Transverse colon (tissue), 3 donors: ENCODE measurements at regions not wholly inside any gene's neighbourhood (a gene's known extent, or its start where the extent isn't known, plus 50 kb on each side); places are given as distances from the start of the nearest gene placed in this dataset.

Source experiments
- CTCF ChIP-seq, 5 experiments: fragments of 200-600 bp in 3 of 5; fragments of 450-650 bp in 2 of 5; sonication (generic) in 3 of 5; IDR thresholded peaks; 1 replicate in 2 of 5; 2 replicates in 3 of 5; pipeline ENCODE4 v1.5.1; 2016 to 2017; ENCODE audit warnings: antibody characterized with exemption in 5 of 5, inconsistent platforms in 3 of 5, mild to moderate bottlenecking in 2 of 5, moderate library complexity in 1 of 5
- EP300 ChIP-seq: sonication (generic); formaldehyde crosslinking; IDR thresholded peaks from one replicate; pipeline ENCODE4 v1.6.1; 2017; ENCODE audit warnings: antibody characterized with exemption, low read depth
- POLR2A ChIP-seq: fragments of 450-650 bp; IDR thresholded peaks from one replicate; pipeline ENCODE4 v1.6.1; 2016; ENCODE audit warnings: antibody characterized with exemption, mild to moderate bottlenecking, moderate library complexity

- no peak for TF ChIP-seq EP300
- TF ChIP-seq CTCF (IDR thresholded peaks at IDR 0.05): no peak
- no peak for TF ChIP-seq POLR2A
These were observed 82.6 kb upstream of the ELMO1 start for GRCh38 chr7:37531225-37531624.
